Non-pigmented ciliary epithelial cell (primary cell): ENCODE measurements at regions not wholly inside any gene's neighbourhood (a gene's known extent, or its start where the extent isn't known, plus 50 kb on each side); places are given as distances from the start of the nearest gene placed in this dataset.
"Not testable (repeated sequence)": the region's sequence is repeated elsewhere in the genome, so short reads cannot be mapped to it uniquely, and the experiment has no call there.

Experiments used
- DNase-seq: peaks from one replicate; pipeline ENCODE4 v3.0.0-alpha.2; 2010; ENCODE audit warnings: low read depth

GRCh38 chr15:66635817-66636216, 66.2 kb upstream of the SMAD6 start:
- DNase-seq: no peak

- not testable (repeated sequence) for DNase-seq
Measured at GRCh38 chr15:66637044-66637443, 65.0 kb upstream of the SMAD6 start.

DNA sequence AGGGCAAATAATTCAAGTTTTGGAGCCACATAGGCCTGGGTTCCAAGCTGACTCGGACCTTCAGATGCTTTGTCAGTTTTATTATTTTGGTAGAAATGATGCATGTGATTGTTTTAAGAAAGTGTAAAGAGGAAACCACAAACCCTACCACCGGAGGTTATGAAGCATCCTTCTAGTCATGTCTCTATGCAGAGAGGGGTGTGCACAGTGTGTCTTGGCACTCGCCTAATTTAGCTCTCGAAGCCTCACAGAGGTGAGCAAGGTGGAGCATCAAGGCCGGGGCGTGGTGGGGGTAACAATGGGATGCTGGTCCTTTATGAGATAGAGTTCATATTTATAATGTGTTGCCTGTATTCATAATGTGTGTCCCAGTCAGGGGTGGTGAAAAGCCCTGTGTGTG, 63.7 kb upstream of the SMAD6 start:
- no peak for DNase-seq

GRCh38 chr15:66641485-66642315, 60.3 kb upstream of the SMAD6 start:
- DNase-seq: no peak

GRCh38 chr15:66642514-66642913, 59.5 kb upstream of the SMAD6 start:
- DNase-seq: no peak

DNA sequence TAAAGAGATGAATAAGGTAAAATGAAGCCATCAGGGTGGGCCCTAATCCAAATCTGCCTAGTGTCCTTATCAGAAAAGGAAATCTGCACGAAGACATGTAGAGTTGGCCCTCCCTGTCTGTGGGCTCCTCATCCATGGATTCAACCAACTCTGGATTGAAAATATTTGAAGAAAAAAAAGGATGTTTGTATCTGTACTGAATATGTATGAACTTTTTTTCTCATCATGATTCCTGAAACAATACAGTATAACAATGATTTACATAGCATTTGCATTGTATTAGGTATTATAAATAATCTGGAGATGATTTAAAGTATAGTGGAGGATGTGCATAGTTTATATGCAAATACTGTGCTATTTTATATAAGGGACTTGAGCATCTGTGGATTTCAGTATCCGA, 59.0 kb upstream of the SMAD6 start:
- DNase-seq: no peak

- DNase-seq: no peak
Measured at GRCh38 chr15:66644000-66644787, 57.8 kb upstream of the SMAD6 start.

DNA sequence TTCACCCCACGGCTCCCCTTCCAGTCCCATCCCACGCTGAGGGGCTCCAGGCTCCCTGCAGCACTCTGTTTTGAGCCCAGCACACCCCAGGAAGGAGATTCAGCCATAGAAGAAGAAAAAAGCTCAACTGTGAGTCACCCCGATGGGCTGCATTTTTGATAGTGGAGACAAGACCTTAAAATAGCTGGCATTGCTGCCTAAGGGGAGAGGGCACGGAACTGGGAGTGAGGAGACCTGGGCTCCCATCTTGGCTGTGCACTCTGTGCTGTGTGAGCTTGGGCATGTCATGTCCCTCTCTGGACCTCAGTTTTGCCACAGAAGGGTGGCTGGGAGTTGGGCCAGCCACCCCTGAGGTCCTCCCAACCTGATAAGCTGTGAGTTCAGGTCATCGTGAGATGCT, 57.2 kb upstream of the SMAD6 start:
- peak; percentile 28 for DNase-seq

GRCh38 chr15:66646308-66646707, 55.7 kb upstream of the SMAD6 start:
- DNase-seq: no peak

- no peak for DNase-seq
Measured at GRCh38 chr15:66646799-66647198, 55.2 kb upstream of the SMAD6 start.

DNA sequence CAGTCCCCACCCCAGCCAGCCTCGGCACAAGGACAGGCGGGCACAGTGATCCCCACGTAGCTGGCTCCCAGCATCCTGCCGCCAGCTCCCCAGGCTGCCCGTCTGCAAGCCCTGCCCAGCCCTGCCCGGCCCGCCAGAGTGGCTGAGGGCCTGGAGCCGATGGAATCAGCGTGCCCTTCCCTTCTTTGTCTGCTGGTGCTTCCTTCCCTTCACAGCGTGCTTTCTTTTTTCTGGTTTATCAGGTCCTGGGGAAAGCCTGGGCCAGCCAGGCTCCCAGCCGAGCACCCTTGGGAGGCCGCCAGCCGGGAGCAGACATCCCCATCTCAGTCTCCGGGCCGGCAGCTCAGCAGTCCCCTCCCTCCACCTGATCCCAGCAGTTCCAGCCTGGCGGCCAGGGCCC, 54.7 kb upstream of the SMAD6 start:
- DNase-seq: no peak

GRCh38 chr15:66648588-66648987, 53.4 kb upstream of the SMAD6 start:
- no peak for DNase-seq

GRCh38 chr15:66649235-66649984, 52.6 kb upstream of the SMAD6 start:
- no peak for DNase-seq

- DNase-seq: no peak
Measured at GRCh38 chr15:66650433-66650832, 51.6 kb upstream of the SMAD6 start.

- no peak for DNase-seq
Measured at GRCh38 chr15:66651198-66651597, 50.8 kb upstream of the SMAD6 start.

- DNase-seq: no peak
Measured at GRCh38 chr15:66651913-66652642, 50.0 kb upstream of the SMAD6 start.
